T1000 (cell line): ENCODE measurements at regions not wholly inside any gene's neighbourhood (a gene's known extent, or its start where the extent isn't known, plus 50 kb on each side); places are given as distances from the start of the nearest gene placed in this dataset.

Source experiments
- DNase-seq: peaks from one replicate; lab custom pipeline; 2025; ENCODE audit warnings: mixed read lengths; lab: John Stamatoyannopoulos, UW

DNA sequence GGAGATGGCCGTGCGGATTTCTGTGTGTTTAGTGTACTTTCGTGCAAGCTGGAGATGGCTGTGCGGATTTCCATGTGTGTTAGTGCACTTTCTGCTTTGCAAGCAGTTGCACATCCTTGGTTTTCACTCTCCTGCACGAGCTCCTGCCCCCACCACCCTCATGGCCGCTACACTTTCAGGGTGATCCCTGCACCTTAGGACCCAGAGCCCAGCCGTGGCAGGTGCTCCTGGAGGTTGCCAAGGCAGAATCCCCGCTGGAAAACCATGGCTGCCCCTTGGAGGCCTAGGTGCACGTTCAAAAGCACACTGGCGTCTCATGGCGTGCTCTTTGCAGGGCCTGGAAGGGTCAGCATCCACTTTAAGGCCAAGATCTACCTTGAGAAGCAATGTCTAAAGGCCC is 311.0 kb upstream of the TNRC6C start:
- no peak for DNase-seq

DNA sequence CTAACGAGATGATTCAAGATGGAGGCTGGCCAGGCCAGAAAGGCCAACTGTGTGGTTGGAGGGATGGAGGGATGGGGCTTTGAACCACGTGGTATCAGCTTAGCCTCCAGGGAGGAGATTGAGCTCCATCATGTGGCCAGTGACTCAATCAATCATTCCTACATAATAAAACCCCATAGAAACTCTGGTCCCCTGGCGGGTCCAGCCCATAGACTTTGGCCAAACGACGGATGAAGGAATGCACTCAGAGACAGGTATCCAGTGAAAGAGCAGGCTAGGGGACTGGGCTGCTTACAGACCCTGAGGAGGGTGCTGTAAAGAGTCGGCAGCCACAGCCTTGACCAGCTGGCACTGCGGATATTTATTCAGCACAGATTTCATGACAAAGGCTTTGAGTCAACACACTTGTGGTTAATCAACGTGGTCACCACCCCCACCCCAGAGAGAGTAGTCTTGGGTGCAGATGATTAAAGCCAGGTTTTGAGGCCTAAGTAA is 308.7 kb upstream of the TNRC6C start:
- no peak for DNase-seq

DNA sequence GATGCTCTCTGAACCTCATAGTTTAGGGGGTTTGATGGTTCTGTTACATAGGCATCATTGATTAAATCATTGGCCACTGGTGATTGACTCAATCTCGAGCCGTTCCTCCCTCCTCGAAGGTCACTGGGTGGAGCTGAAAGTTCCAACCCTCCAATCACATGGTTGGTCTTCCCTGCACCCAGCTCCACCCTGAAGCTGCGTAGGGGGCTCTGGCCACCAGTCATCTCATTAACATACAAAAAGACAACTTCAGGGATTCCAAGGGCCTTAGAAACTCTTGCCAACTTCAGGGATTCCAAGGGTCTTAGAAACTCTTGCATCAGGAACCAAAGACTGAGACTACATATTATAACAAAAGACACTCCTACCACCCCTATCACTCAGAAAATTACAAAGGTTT is 306.5 kb upstream of the TNRC6C start:
- DNase-seq: no peak

DNA sequence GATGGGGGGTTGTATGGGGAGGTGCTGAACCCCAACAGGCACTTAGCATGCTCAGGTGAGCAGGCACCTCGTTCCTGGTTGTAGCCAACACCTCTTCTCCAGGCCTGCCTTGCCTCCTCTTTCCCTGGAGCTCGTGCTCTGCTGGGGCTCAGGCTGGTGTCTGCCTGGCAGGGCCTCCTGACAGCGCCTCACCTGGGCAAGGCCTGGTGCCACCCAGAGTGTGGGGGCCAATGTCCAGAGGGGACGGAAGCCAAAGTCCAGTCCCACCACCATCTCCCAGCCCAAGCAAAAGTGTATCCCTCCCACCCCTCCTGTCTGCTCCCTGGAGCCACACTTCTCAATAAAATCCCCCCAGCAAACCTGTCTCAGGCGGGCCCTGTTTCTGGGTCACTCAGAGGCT is 304.2 kb upstream of the TNRC6C start:
- no peak for DNase-seq

DNA sequence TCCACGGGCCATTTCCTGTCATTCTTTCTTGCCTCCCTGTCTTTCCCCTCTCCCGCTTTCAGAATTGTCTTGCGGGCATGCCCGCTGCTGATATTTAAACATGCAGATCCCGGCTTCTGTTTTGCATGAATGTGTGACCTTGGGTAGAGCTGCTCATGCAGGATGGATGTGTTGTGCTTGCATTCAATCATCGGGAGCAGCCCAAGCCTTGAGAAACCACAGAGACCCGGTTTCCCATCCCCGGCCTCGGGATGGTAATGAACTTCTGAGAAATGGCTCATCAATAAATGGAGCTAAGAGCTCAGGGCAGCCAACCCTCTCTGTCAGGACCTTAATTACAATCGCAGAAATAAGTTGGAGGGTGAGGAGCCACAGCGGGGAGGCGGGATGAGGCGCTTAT is 303.7 kb upstream of the TNRC6C start:
- DNase-seq: no peak

DNA sequence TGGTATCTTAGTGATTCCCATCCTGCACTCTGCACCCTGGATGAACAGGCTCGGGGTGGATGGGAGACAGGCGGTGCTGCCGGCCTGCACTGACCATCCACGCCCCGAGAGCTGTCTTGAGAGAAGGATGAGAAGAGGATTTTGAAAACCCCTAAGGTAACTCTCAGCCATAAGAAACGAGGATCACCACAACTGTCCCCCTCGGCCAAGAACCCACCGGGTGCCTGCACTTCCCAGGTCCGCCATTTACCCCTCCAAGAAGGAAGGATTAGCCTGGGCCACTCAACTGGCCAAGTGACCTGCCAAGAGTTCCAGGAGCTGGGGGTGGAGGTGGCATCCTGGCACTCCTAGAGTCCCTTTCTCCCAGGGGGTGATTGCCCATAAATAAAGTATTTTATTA is 302.4 kb upstream of the TNRC6C start:
- DNase-seq: no peak

DNA sequence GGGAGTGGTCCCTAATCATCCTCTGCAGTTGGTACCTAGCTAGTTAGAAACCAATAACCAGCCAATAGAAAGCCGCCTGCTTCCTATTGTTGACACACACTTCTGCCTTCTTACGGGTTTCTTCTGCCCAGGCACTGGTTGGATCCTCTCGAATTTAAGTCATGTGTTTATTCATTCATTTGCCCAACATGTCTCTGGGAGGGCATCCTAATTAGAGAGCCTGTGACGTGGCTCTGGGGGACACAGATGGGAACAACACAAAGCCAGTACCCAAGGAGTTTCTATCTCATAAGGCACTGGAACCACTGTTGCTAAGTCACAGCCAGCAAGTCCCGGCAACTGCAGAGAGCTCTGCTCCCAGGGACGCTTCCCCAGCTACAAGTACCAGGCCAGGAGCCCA is 300.7 kb upstream of the TNRC6C start:
- DNase-seq: no peak

DNA sequence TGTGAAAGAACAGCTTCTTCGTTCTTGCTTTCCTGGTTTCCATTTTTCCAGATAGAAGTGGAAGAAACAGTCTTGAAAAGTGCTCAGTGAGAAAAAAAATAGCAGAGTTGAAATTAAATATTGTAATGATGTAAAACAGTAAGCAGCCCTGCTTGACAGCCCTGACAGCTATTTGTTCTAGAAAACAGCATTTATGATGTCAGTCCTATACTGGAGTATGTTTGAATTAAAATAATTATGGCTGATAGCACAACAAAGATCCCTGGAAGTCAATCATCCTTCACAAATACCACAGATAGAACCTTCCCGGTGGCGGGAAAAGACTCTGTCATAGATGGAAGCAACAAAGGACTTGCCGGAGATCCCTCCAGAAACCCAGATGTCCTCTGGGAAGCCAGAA is 298.0 kb upstream of the TNRC6C start:
- DNase-seq: no peak

DNA sequence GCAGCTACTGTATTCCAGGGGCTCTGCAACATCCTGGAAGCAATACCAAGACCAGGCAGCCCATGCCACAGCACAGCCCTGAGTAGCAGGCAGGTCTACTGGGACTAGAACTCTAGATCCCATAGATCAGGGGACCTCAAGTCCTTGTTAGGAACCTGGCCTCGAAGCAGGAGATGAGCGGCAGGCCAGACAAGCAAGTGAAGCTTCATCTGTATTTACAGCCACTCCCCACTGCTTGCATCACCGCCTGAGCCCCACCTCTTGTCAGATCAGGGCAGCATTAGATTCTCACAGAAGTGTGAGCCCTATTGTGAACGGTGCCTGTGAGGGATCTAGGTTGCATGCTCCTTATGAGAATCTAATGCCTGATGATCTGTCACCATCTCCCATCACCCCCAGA is 295.7 kb upstream of the TNRC6C start:
- no peak for DNase-seq

DNA sequence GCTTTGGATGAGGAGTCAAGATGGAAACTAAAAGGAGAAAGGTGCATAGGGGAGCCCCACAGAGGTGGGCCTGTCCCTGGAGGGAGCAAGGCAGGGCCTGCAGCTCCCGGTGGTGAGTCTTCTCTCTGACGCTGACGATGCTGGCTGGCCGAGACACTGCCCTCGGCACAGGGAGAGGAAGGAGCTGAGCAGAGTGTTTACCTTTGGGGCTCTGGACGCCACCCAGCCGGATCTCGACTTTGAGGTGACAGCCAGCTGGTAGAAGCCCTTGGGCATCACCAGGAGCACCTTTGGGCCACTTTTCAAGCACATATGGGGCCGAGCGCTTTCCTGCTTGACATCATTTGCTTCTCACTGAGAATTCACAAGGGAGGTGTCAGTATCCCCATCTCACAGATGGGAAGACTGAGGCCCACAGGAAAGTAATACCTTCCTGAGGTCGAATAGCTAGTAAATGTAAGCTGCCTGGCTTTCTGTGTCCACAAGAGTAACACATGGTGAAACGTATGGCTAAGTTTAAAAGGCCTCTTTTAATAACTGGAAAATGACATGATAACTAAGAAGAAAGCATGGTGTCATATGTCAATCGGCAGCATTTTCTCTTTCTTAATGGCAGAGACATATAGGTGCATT is 294.3 kb upstream of the TNRC6C start:
- DNase-seq: no peak

DNA sequence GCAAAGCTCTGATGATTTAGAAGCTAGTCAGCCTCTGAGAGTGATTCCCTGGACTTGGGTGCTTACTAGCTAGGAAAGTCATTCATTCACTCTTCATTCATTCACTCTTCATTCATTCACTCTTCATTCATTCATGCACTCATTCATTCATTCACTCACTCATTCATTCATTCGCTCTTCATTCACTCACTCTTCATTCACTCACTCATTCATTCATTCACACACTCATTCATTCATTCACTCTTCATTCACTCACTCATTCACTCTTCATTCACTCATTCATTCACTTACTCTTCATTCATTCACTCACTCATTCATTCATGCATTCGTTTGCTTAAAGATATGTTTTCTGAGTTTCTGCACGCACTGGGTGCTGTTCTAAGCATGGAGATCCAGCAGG is 292.7 kb upstream of the TNRC6C start:
- DNase-seq: no peak

DNA sequence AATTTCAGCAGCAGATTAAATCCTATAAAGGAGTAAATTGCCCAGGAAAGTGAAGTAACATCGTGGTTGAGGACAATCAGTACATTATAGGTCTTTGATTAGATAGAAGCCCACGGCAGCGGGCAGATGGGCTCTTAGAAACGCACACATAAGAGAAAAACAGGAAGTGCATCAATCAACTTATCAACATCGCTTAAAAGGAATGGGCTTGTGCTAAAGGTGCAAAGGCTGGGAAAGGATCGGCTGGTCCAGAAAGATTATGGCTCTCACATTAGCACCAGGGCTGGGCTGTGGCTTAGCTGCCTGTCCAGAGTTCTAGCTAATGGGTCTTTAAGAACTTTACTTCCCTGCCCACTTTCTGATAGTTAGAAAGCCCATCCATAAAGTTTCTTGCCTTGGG is 292.0 kb upstream of the TNRC6C start:
- no peak for DNase-seq

DNA sequence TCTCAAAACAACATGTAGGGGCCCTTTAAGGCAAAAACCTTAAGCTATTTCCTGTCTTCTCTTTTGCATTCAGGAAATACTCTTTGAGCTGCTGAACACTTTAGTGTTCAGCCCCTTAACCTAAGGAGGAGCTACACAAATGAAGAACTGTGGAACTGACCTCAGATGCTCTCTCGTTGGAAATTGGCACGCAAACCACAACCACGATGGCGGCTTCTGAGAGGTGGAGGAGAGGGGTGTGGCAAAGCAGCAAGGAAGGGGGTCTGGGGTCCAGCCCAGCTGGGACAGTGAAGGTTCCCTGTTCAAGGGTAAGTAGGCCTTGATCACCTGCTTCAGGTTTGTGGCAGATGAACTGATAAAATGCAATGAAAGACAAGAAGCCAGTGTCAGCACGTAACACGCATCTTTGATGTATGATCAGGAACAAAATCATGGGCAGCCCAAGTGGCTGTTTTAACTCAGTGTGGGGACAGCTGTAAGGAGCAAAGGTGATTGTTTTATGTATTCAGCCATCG is 291.6 kb upstream of the TNRC6C start:
- no peak for DNase-seq

DNA sequence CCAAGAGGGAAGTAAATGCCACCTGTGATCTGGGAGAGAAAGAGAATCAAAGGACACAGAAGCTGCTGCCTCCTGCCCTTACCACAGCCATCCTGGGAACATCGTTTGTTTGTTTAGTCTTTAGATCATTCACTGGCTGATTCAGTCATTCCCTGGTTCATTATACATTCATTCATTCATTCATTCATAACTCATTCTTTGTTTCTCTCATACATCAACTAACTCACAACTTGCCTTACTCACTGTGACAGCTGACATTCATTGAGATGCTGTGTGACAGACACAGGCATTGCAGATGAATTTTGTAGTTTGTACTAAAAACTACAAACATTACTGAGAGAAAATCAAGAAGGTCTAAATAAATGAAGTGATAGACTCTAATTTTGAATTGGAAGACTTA is 291.0 kb upstream of the TNRC6C start:
- no peak for DNase-seq

DNA sequence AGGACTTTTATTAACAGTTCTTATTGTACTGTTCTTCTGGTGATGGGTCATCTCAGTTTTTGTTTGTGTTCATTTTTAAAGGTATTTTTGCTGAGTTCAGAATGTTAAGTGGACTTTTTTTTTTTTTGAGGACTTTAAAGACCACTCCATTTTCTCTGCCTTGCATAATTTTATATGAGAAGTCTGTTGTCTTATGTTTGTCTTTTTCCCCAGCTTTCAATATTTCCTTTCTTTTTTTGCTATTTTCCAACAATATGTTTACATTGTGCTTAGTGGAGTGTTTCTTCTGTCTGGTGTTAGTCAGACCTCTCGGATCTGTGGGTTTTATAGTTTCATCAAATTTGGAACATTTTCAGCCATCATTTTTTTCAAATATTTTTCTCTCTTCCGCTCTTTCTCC is 290.0 kb upstream of the TNRC6C start:
- DNase-seq: no peak

DNA sequence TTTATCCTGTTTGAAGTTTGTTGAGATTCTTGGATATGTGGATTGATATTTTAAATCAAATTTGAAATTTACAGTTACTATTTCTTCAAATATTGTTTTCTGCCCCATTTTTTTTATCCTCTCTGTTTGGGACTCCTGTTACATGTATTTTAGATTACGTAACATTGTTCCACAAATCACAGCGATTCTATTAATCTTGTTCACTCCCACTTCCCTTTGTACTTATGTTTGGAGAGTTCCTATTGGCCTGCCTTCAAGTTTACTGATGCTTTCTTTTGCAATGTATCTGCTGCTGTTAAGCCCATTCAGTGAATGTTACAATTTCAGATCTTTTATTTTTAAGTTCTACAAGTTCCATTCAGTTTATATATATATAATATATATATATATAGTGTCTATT is 288.3 kb upstream of the TNRC6C start:
- DNase-seq: no peak

DNA sequence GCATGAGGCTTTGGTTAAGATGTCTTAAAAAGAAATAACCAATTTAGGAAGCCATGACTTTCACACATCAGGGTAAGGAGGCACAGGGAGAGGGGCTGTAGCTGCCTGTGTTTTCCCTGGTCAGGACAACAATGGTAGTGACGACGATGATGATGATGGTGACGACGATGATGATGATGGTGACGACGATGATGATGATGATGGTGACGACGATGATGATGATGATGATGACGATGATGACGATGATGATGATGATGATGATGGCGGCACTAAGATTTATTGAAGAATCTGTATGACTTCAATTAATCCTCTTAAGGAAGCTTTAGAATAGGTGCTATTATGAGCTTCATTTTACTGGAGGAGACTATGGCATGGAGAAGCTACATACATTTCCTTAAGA is 284.1 kb upstream of the TNRC6C start:
- DNase-seq: no peak

DNA sequence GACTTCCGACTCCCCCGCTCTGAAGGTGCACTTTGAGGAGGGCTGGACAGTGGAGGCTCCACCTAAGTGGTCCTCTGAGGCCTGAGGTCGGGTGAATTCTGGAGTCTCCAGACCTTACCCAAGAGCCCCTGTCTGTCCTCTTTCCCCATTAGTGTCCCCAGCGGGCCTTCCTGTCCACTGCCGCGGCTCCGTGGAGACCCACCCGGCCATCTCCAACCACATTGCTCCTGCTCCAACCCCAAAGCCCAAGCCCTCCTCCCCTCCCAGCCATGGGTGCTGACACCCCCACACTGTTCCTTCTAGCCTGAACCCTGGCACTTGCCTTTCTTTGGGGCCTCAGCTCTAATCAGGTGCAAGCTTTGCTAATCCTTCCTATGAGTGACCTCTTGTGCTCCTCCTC is 283.1 kb upstream of the TNRC6C start:
- no peak for DNase-seq

DNA sequence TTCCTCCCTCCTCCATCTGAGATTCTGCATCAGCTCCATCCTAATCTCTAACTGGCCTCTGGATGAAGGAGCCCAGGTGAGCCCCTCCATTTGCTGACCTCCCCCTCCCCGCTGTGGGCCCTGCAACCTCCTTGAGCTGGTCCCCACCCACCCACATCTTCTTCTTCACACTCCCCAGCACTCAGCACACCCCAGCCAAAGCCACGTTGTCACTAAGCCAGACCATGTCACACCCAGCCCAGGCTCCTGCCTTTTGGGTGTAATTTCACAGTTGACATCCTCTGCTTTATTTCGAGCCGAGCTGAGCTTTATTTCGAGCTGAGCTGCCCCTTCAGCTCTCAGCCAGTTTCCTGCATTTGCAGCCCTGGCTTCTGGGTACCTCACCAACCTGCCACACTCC is 282.7 kb upstream of the TNRC6C start:
- no peak for DNase-seq

DNA sequence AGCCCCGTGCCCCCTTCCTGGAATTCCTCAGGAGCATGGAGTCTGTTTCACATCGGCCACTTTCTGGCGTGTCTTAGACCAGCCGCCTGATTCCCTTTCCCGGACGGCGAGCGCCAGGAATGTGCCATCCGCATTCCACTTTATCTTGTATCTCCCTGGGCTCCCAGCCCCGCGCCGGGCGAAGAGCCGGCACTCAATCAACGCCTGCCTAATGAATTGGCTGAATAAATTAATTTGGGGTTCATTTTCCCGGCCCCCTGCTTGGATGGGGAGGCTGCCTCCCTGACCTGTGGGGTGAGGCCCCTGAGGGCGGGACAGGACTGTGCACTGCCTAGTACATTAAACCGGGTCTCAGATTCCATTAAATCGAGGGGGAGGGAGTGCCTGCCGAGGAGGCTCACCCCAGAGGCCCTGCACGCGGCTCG is 282.3 kb upstream of the TNRC6C start:
- no peak for DNase-seq

DNA sequence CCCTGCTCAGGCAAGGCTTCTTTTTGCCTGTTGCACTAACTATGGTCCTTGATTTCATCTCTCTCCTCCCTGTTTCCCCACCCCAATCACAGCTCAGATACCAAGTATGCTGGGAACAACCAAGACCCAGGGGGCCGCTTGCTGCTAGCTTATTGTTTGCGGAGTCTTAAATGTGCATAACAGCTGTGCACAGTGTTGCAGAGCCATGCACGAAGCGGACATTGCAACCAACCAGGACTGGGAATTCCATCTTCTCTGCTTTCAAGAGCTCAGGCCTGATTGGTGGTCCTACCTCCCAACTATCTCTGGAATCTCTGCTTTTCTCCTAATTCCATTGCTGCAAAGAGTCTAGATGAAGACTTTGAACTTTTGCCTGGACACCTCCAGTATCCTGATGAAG is 281.3 kb upstream of the TNRC6C start:
- no peak for DNase-seq

DNA sequence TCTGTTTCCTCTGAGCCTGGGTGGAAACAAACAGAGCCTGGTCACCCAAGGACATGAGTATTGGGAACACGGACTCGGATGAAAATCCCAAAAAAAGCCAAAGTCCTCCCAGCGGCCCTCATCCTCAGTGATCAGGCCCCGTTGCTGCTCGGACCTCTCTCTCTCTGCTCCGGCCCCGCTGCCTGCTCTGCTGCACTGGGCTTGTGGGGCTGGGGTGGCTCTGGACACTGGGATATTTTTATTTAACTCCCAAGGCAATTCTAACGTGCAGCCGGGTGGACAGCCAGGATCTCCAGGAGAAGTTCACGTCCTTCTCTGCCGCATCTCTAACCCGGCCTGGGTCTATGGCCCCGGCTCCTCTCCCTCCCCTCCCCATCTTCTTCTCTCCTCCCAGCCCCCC is 280.9 kb upstream of the TNRC6C start:
- no peak for DNase-seq

DNA sequence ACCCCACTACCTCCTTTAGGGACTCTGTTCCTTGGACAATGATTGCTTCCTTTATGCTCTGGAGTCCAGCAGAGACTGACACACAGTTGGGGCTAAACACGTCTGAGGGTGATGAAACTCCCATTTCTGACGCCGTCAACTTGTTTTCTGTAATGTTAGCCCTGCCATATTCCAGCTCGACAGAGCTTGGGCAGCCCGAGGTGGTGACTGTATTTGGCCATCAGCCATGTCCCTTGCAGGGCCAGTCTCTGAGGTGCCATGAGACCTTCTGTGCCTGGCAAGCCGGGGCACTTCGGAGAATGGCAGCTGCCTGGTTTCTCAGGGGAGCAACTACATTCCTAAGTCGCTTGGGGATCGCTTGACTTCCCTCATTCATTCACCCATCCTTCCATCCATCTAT is 278.9 kb upstream of the TNRC6C start:
- no peak for DNase-seq

DNA sequence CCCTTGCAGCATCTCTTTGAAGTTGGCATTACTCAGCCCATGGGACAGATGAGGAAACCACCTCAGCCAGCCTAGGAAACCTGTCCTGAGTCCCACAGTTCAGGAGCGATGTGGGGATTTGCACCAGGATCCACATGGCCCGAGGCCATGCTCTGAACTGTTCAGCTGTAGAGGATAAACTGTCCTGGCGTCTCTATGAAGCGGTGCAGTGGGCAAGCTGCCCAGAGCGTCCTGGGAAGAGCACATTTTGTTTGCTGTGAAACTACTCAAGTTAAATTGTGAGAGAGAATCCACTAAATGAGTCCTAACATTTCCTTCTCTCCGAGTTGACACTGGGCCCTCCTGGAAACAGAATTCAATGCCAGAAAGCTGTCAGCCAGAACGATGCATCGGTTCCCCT is 276.6 kb upstream of the TNRC6C start:
- DNase-seq: no peak
